Glomerular endothelial cell (primary cell): ENCODE measurements at regions not wholly inside any gene's neighbourhood (a gene's known extent, or its start where the extent isn't known, plus 50 kb on each side); places are given as distances from the start of the nearest gene placed in this dataset.
"Not testable (repeated sequence)": the region's sequence is repeated elsewhere in the genome, so short reads cannot be mapped to it uniquely, and the experiment has no call there.

ENCODE experiments used
- DNase-seq: peaks from one replicate; pipeline ENCODE4 v3.0.0-alpha.2; 2011; ENCODE audit warnings: low read depth, low spot score; ENCODE audit errors: extremely low read depth

DNA sequence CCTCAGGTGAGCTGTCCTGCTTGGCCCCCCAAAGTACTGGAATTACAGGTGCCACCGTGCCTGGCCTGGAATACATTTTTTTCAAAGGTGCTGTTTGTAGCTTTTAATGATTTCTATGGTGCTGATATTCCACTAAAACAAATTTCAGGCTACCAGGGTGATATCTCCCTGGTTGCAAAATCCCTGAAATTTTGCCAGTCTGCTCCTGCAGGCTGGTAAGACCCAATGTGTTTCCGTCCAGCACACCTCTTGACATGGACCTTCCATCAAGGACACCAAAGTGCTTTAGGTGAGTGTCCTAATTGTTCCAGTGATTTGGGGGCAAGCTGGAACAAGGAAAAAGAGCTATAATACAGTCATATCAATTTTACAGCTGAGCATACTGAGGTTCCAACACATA lies 69.8 kb upstream of the KMT2C start:
- DNase-seq: no peak

DNA sequence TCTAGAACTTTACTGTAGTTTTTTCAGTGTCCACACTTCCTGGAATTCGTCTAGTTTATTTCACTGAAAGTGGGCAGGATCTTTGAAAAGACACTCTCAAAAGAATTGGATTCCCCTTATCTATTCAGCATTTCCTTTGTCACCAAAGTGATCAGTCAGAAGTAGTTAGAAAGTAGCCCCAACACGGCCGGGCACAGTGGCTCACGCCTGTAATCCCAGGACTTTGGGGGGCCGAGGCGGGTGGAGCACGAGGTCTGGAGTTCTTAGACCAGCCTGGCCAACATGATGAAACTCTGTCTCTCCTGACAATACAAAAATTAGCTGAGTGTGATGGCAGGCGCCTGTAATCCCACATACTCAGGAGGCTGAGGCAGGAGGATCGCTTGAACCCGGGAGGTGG lies 69.0 kb upstream of the KMT2C start:
- DNase-seq: no peak

DNA sequence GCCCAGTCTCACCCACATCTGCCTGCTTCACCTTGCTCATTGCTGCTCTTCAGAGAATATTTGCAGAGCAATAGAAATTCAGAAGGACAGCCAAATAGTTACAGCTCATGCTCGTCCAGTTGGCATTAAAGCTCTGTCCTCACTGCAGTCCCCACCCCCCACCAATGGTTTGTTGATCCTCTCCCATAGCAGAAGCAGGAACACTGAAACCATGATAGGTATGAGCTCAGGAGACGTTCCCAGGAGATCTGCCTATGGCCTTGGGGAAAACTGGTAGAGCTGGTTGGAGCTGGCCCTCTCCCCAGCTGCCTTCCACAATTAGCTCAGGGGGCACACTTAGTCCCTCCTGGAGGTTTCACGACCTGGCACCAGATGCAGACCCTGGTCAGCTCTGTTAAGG lies 68.6 kb upstream of the KMT2C start:
- DNase-seq: no peak

- no peak for DNase-seq
Measured at GRCh38 chr7:152502813-152503790, 67.3 kb upstream of the KMT2C start.

GRCh38 chr7:152501506-152501905 lies 65.7 kb upstream of the KMT2C start:
- no peak for DNase-seq

- DNase-seq: not testable (repeated sequence)
Measured at GRCh38 chr7:152499969-152500368, 64.2 kb upstream of the KMT2C start.

- no peak for DNase-seq
Measured at GRCh38 chr7:152495867-152496266, 60.1 kb upstream of the KMT2C start.

DNA sequence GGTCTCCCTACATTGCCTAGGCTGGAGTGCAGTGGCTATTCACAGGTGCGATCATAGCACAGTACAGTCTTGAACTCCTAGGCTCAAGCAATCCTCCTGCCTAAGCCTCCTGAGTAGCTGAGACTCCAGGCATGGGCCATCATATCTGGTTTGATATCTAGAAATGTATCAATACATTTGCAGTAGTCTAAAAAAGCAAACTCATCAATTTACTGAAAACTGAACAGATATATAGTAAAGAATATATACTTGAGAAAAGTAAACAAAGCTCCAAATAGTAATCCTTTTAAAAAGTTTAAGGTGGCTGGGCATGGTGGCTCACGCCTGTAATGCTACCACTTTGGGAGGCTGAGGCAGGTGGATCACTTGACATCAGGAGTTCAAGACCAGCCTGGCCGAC lies 57.1 kb upstream of the KMT2C start:
- DNase-seq: no peak

- no peak for DNase-seq
Measured at GRCh38 chr7:152489044-152489443, 53.2 kb upstream of the KMT2C start.

DNA sequence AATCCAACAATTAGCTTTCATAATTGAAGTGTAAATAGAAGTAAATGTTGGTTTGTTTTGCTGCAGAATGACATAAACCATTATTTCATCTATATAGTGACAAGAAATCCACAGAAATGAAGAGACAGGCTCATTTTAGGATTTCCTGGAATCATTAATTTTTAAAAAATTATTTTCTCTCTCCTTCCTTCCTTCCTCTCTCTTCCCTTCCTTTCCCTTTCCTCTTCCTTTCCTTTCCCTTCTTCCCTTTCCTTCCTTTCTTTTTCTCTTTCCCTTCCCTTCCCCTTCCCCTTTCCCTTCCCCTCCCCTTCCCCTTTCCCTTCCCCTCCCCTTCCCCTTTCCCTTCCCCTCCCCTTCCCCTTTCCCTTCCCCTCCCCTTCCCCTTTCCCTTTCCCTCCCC lies 51.2 kb upstream of the KMT2C start:
- DNase-seq: no peak

- DNase-seq: no peak
Measured at GRCh38 chr7:152485826-152486225, 50.0 kb upstream of the KMT2C start.
